ENCODE measurements at regions not wholly inside any gene's neighbourhood (a gene's known extent, or its start where the extent isn't known, plus 50 kb on each side); places are given as distances from the start of the nearest gene placed in this dataset.

DNA sequence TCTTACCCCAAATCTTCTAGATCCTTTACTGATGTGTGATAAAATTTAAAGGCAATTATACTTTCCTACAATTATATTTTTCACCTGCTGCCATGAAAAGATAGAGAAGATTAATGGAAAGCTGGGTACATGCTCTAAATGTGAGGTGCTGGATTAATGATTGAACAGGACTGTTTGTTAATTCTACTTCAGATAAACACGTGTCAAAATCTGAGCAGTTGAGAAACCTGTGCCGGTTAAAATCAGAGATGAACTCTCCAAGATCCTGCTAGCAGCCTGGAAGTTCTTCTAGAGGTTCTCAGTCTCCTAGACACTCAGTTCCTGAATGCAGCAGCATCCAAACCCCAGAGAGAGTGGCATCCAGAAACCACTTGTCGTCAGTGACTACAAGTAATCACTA, 69.2 kb downstream of the INHBA start:
- H3K27me3 ChIP-seq (ENCODE audit: control insufficient read depth, insufficient read depth, low read length), result no peaks in the 10 kb centered on the region
- DNase-seq, result no peak
- WGBS (ENCODE audit: insufficient coverage), result 90% methylated on average over 2 of the region's 3 CpGs
- H3K9me3 ChIP-seq (replicated peaks; ENCODE audit: control insufficient read depth, low read depth, low read length), result no peaks in the 10 kb centered on the region
- no peaks in the 10 kb centered on the region for H3K36me3 ChIP-seq (ENCODE audit: control insufficient read depth, insufficient read depth, low read length)
- H3K4me1 ChIP-seq (ENCODE audit: control insufficient read depth, insufficient read depth, low read length), result no peaks in the 10 kb centered on the region
- no peak overlapping the region for H3K27ac ChIP-seq (ENCODE audit: low read length)
- H3K4me3 ChIP-seq (ENCODE audit: low read length), result no peak overlapping the region

DNA sequence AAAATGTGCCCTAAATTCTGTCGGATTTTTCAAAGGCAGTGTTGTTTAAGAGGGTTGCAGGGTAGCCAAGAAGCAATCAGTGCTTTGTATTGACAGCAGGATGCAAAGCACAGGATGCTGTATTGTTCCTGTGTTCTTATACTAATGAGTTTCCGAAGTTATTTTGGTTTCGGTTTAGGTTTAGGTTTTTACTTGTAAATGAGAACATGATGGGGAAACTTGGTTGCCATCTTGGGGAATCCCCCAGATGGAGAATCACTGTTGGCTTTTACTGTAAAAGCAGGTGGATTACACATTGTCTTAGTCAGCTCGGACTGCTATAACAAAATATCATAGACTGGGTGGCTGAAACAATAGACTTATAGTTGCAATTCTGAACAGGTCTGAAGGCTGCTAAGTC, 72.1 kb downstream of the INHBA start:
- Histone ChIP-seq H3K27ac (ENCODE audit: low read length) (peak overlapping the region; percentile 24), H3K4me3 (ENCODE audit: low read length) (no peak overlapping the region), H3K9me3 (replicated peaks; ENCODE audit: control insufficient read depth, low read depth, low read length) (no peaks in the 10 kb centered on the region), H3K4me1 (ENCODE audit: control insufficient read depth, insufficient read depth, low read length) (no peaks in the 10 kb centered on the region), H3K36me3 (ENCODE audit: control insufficient read depth, insufficient read depth, low read length) (no peaks in the 10 kb centered on the region), H3K27me3 (ENCODE audit: control insufficient read depth, insufficient read depth, low read length) (no peaks in the 10 kb centered on the region)
- no peak for DNase-seq
- WGBS (ENCODE audit: insufficient coverage), result 100% methylated on average over 2 of the region's 4 CpGs

DNA sequence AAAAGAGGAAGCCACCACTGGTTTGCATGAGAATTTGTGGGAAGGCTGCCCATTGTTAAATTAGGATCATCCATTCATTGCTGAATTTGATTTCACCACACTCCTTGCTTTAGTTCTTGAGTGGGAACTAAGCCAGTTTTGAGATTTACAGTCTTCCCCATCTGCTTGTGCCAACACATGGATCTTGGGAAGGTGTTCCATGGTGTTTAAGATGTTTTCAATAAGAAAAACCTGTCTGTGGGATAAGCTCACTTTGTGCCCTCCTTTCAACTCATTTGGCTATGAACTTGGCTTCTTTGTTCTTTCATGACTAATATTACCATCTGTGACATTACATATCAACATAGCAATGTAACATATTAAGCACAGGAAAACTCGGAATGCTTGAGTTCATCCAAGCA, 73.2 kb downstream of the INHBA start:
- no peaks in the 10 kb centered on the region for H3K27me3 ChIP-seq (ENCODE audit: control insufficient read depth, insufficient read depth, low read length)
- H3K4me3 ChIP-seq (ENCODE audit: low read length), result no peak overlapping the region
- WGBS (ENCODE audit: insufficient coverage), result no CpG with 5 or more reads among the region's 1 CpG
- H3K9me3 ChIP-seq (replicated peaks; ENCODE audit: control insufficient read depth, low read depth, low read length), result no peaks in the 10 kb centered on the region
- no peak overlapping the region for H3K27ac ChIP-seq (ENCODE audit: low read length)
- peak; percentile 33 for DNase-seq
- H3K36me3 ChIP-seq (ENCODE audit: control insufficient read depth, insufficient read depth, low read length), result no peaks in the 10 kb centered on the region
- no peaks in the 10 kb centered on the region for H3K4me1 ChIP-seq (ENCODE audit: control insufficient read depth, insufficient read depth, low read length)

DNA sequence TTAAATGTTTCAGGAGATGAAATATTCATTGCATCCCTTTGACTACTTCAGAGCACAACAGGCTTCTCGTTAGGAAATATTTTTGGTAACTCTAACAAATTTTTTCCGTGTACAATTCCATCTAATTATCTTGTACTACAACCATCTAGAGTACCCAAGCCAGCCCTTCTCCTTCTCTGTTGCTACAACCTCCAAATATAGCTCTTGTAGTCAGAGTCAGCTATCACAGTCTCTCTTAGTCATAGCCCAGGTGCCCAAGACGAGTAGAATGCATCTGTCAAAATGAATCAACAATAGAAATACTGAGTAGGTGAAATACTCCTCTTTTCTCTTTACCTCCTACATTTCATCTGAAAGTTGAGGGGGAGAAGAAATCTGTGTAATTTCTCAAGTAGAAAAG, 74.0 kb downstream of the INHBA start:
- Histone ChIP-seq H3K36me3 (ENCODE audit: control insufficient read depth, insufficient read depth, low read length) (no peaks in the 10 kb centered on the region), H3K9me3 (replicated peaks; ENCODE audit: control insufficient read depth, low read depth, low read length) (no peaks in the 10 kb centered on the region), H3K4me3 (ENCODE audit: low read length) (no peak overlapping the region), H3K4me1 (ENCODE audit: control insufficient read depth, insufficient read depth, low read length) (no peaks in the 10 kb centered on the region), H3K27ac (ENCODE audit: low read length) (no peak overlapping the region), H3K27me3 (ENCODE audit: control insufficient read depth, insufficient read depth, low read length) (no peaks in the 10 kb centered on the region)
- no peak for DNase-seq
- 68% methylated on average over 2 of the region's 3 CpGs for WGBS (ENCODE audit: insufficient coverage)

DNA sequence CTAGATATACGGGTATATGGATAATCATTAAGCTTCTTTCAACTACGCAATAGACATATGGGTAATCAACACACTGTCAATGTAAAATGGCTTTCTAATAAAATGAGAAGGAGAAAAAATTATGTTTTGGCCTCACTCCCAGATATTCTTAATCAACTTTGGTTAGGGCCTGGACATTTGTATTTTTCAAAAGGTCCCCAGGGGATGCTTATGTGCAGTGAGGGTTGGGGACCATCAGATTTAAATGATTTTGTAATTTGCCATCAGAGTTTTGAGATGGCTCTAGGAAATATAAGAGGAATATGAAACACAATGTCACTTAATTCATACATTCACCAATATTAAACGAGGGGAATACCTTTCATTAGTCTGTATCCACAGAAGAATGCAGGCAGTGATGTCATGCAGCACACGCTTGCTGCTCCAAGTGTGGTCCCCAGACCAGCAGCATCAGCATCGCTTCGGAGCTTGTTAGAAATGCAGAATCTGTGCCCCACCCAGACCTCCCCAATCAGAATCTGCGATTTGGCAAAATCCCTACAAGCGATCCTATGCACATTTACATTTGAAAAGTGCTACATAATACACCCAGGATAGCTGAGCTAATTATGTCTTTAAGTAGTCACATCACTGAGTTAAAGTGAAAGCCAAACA, 75.1 kb downstream of the INHBA start:
- H3K4me3 ChIP-seq (ENCODE audit: low read length), result no peak overlapping the region
- 39% methylated on average over 4 of the region's 8 CpGs for WGBS (ENCODE audit: insufficient coverage)
- H3K36me3 ChIP-seq (ENCODE audit: control insufficient read depth, insufficient read depth, low read length), result no peaks in the 10 kb centered on the region
- no peak overlapping the region for H3K27ac ChIP-seq (ENCODE audit: low read length)
- no peaks in the 10 kb centered on the region for H3K27me3 ChIP-seq (ENCODE audit: control insufficient read depth, insufficient read depth, low read length)
- H3K4me1 ChIP-seq (ENCODE audit: control insufficient read depth, insufficient read depth, low read length), result no peaks in the 10 kb centered on the region
- DNase-seq, result no peak
- H3K9me3 ChIP-seq (replicated peaks; ENCODE audit: control insufficient read depth, low read depth, low read length), result no peaks in the 10 kb centered on the region

DNA sequence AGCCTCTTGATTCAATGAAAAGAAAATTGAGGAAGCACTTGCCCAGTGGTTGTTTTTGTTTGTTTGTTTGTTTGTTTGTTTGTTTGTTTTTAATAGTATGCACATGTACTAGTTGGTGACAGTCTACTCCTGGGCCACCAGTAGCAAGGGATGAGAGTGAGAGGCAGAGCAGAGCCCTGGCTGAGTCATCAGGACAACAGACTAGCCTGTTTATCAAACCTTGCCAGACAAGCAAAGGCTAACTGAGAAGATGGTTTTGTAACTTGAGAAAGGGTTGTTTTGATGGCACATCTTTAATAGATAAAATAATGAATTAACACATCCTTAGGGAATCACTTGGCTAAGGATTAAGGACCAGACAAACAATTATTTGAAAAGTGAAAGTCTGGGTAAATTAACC, 78.1 kb downstream of the INHBA start:
- H3K27me3 ChIP-seq (ENCODE audit: control insufficient read depth, insufficient read depth, low read length), result no peaks in the 10 kb centered on the region
- no peaks in the 10 kb centered on the region for H3K36me3 ChIP-seq (ENCODE audit: control insufficient read depth, insufficient read depth, low read length)
- DNase-seq, result no peak
- no peaks in the 10 kb centered on the region for H3K4me1 ChIP-seq (ENCODE audit: control insufficient read depth, insufficient read depth, low read length)
- no peak overlapping the region for H3K27ac ChIP-seq (ENCODE audit: low read length)
- no peak overlapping the region for H3K4me3 ChIP-seq (ENCODE audit: low read length)
- H3K9me3 ChIP-seq (replicated peaks; ENCODE audit: control insufficient read depth, low read depth, low read length), result no peaks in the 10 kb centered on the region

DNA sequence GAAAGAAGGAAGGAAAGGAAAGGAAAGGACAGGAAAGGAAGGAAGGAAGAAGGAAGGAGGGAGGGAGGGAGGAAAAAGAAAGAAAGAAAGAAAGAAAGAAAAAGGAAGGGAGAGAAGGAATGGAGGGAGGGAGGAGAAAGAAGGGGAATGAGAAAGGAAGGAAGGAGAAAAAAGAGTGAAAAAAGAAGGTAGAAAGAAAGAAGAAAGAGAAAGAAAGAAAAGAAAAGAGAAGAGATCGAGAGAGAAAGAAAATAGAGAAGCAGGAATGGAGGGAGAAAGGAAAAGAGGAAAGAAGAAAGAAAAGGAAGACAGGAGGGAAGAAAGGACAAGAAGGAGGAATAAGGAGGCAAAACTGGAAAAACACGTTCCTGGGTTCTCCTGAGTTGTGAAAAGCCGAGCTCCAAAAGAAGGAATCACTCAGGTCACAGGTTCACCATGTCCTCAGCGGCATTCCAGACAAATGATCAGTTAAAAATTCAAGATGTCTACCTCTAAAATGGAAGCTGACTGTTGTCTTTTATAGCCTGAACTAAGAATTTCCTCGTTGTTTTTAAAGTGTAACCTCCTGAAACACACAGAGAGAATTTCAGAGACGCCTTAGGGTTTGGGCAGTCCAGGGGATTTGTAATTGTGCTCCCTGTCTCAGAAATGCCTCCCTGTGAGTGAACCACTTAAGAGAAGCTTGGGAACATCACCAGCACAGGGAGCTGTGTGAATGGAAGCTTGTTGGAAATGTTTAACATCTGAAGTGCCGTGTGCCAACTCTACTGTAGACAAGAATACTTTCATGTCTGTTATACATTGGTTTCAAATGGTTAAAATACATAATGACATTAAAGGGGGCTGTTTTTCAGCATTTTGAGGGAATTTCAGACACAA, 80.7 kb downstream of the INHBA start:
- DNase-seq, result no peak
- Histone ChIP-seq H3K4me1 (ENCODE audit: control insufficient read depth, insufficient read depth, low read length) (no peaks in the 10 kb centered on the region), H3K27ac (ENCODE audit: low read length) (no peak overlapping the region), H3K36me3 (ENCODE audit: control insufficient read depth, insufficient read depth, low read length) (no peaks in the 10 kb centered on the region), H3K4me3 (ENCODE audit: low read length) (no peak overlapping the region), H3K27me3 (ENCODE audit: control insufficient read depth, insufficient read depth, low read length) (no peaks in the 10 kb centered on the region), H3K9me3 (replicated peaks; ENCODE audit: control insufficient read depth, low read depth, low read length) (no peaks in the 10 kb centered on the region)
- 88% methylated on average over 5 of the region's 7 CpGs for WGBS (ENCODE audit: insufficient coverage)

DNA sequence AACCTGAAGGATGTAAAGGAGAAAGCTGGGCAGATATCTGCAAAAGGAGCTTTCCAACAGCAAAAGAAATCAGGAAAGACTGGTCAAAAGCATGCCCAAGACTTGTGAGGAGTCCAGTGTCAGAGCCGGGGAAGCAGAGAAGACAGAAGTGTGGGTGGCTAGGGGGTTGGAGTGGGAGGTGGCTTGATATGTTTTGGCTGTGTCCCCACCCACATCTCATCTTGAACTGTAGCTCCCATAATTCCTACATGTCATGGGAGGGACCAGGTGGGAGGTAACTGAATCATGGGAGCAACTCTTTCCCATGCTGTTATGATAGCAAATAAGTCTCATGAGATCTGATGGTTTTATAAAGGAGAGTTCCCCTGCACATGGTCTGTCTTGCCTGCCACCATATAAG, 84.9 kb downstream of the INHBA start:
- H3K36me3 ChIP-seq (ENCODE audit: control insufficient read depth, insufficient read depth, low read length), result no peaks in the 10 kb centered on the region
- H3K27me3 ChIP-seq (ENCODE audit: control insufficient read depth, insufficient read depth, low read length), result no peaks in the 10 kb centered on the region
- WGBS (ENCODE audit: insufficient coverage), result no CpG with 5 or more reads among the region's 1 CpG
- no peaks in the 10 kb centered on the region for H3K9me3 ChIP-seq (replicated peaks; ENCODE audit: control insufficient read depth, low read depth, low read length)
- H3K4me3 ChIP-seq (ENCODE audit: low read length), result no peak overlapping the region
- H3K4me1 ChIP-seq (ENCODE audit: control insufficient read depth, insufficient read depth, low read length), result no peaks in the 10 kb centered on the region
- no peak overlapping the region for H3K27ac ChIP-seq (ENCODE audit: low read length)
- DNase-seq, result no peak

DNA sequence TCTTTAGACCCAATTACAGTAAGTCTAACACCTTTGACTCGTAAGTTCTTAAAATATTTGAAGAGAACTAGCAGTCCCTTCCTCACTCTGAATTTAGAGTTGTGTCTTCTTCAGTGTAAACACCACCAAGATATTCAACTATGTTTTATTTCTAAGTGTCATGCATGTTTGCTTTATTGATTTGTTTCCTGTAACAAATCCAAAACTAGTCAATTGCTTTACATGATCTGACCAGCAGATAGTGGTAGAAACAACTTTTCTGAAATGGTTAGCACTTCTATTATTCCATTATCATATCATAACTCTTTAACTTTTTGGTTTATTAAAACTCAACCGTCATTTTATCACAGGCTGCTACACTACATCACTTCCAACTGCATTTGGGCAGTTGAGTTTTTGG, 90.1 kb downstream of the INHBA start:
- WGBS (ENCODE audit: insufficient coverage), result no CpG with 5 or more reads among the region's 2 CpGs

DNA sequence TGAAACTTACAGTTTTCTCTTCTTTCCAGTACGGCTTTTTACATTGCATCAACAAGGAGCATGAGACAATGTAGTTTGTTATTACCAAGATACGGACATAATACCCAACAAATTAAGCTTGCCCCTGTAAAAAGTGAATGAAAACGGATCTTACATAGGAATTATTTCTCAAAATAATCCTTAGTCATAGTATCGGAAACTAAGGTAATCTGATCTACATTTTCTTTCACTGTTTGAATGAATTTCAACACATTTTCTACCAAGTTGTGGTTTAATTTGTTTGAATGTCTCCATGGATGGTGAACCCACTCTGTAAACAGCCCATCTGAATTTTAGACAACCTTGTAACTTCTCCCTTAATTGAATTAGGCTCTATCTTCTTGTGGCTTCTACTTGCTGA, 90.5 kb downstream of the INHBA start:
- Histone ChIP-seq H3K4me3 (ENCODE audit: low read length) (no peak overlapping the region), H3K27me3 (ENCODE audit: control insufficient read depth, insufficient read depth, low read length) (no peaks in the 10 kb centered on the region), H3K4me1 (ENCODE audit: control insufficient read depth, insufficient read depth, low read length) (no peaks in the 10 kb centered on the region), H3K27ac (ENCODE audit: low read length) (no peak overlapping the region), H3K9me3 (replicated peaks; ENCODE audit: control insufficient read depth, low read depth, low read length) (no peaks in the 10 kb centered on the region), H3K36me3 (ENCODE audit: control insufficient read depth, insufficient read depth, low read length) (no peaks in the 10 kb centered on the region)
- WGBS (ENCODE audit: insufficient coverage), result no CpG with 5 or more reads among the region's 4 CpGs
- DNase-seq, result no peak

More for the DNA sequence above, 90.1 kb downstream of the INHBA start:
- DNase-seq, result no peak
- H3K4me1 ChIP-seq (ENCODE audit: control insufficient read depth, insufficient read depth, low read length), result no peaks in the 10 kb centered on the region
- no peaks in the 10 kb centered on the region for H3K9me3 ChIP-seq (replicated peaks; ENCODE audit: control insufficient read depth, low read depth, low read length)
- no peaks in the 10 kb centered on the region for H3K27me3 ChIP-seq (ENCODE audit: control insufficient read depth, insufficient read depth, low read length)
- H3K27ac ChIP-seq (ENCODE audit: low read length), result no peak overlapping the region
- no peaks in the 10 kb centered on the region for H3K36me3 ChIP-seq (ENCODE audit: control insufficient read depth, insufficient read depth, low read length)
- H3K4me3 ChIP-seq (ENCODE audit: low read length), result no peak overlapping the region

All from muscle of leg (tissue), 3 donors.